GM12874 (cell line): ENCODE measurements at regions not wholly inside any gene's neighbourhood (a gene's known extent, or its start where the extent isn't known, plus 50 kb on each side); places are given as distances from the start of the nearest gene placed in this dataset.

ENCODE experiments used
- TF ChIP-seq, protein P1 (sequence below): IDR thresholded peaks from 2 replicates; pipeline ENCODE4 v1.5.1; 2011; ENCODE audit warnings: low read depth, mild to moderate bottlenecking, control low read depth, low read length, moderate library complexity; ENCODE audit not compliant: insufficient read depth

- TF ChIP-seq, protein P1, sequence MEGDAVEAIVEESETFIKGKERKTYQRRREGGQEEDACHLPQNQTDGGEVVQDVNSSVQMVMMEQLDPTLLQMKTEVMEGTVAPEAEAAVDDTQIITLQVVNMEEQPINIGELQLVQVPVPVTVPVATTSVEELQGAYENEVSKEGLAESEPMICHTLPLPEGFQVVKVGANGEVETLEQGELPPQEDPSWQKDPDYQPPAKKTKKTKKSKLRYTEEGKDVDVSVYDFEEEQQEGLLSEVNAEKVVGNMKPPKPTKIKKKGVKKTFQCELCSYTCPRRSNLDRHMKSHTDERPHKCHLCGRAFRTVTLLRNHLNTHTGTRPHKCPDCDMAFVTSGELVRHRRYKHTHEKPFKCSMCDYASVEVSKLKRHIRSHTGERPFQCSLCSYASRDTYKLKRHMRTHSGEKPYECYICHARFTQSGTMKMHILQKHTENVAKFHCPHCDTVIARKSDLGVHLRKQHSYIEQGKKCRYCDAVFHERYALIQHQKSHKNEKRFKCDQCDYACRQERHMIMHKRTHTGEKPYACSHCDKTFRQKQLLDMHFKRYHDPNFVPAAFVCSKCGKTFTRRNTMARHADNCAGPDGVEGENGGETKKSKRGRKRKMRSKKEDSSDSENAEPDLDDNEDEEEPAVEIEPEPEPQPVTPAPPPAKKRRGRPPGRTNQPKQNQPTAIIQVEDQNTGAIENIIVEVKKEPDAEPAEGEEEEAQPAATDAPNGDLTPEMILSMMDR = no peak
Measured at GRCh38 chr2:118582058-118582457, 265.4 kb downstream of the EN1 start.

GRCh38 chr2:118580651-118581050, 266.8 kb downstream of the EN1 start:
- TF ChIP-seq, protein P1 = no peak

GRCh38 chr2:118580107-118580506, 267.3 kb downstream of the EN1 start:
- TF ChIP-seq, protein P1 = no peak

DNA sequence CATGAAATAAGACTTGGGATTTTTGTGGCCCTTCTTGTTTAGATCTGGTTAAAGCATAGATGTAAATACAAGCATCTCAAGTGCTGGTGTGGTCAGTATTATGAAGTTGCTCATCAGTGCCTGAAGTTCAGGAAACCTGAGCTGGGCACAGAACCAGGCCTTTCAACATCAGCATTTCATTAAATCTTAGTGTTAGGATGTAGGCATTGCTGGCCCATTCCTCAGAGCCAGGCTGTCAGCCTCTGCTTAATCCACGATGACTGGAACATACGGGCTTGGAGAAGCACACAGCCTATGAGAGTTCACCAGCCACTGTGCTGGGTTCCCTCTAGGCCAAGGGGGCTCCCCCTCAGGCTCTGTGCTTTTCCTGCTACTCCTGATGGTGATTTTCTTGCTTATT, 270.2 kb downstream of the EN1 start:
- TF ChIP-seq, protein P1 = no peak

GRCh38 chr2:118576109-118576855, 271.2 kb downstream of the EN1 start:
- TF ChIP-seq, protein P1 = no peak

DNA sequence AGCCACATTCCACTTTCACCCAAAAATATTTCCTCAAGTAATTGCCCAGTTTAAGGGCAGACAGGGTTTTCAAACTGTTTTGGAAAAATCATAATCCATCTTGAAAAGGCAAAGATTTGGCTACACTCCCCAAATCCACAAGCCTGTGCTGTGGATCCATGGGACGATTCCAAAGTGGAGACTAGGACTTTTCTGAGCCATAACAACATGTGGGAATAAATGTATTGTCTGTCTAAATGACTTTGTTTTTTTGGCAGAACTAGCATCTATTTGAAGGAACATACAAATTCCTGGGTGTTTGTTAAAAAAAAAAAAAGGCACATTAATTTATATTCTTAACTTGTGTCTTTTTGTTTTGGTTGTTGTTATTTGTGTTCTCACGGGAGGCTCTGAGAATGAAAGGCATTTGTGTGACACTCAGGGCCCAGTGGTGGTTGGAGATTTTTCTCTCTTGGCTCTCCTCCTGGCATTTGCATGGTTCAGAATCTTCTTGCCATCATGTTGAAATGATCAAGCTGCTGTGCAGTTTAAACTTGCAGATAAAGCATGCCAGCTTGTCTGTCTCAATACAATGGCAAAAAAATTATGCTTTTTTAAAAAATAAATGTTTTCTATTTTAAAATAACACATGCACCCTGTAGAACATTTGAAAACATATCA, 277.4 kb downstream of the EN1 start:
- TF ChIP-seq, protein P1 = no peak

DNA sequence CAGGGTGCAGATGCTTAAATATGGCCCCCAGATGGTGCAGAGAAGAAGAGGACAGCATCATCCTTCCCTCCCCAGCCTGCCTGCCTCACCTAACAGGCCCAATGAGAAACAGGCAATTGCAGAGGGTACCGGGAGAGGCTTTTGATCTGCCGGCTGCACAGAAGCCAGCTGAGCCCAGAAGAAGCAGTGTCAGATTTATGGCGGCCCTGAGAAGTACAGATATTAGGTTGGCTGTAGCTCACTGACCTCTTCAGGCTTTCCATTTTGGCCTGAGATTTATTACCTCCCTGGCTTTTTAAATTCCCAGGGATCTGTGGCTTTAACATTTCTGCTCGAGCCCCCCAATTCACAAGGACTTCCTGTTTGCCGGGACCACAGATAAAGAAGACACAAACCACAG, 278.7 kb downstream of the EN1 start:
- TF ChIP-seq, protein P1 = no peak
